ENCODE measurements at regions not wholly inside any gene's neighbourhood (a gene's known extent, or its start where the extent isn't known, plus 50 kb on each side); places are given as distances from the start of the nearest gene placed in this dataset.

DNA sequence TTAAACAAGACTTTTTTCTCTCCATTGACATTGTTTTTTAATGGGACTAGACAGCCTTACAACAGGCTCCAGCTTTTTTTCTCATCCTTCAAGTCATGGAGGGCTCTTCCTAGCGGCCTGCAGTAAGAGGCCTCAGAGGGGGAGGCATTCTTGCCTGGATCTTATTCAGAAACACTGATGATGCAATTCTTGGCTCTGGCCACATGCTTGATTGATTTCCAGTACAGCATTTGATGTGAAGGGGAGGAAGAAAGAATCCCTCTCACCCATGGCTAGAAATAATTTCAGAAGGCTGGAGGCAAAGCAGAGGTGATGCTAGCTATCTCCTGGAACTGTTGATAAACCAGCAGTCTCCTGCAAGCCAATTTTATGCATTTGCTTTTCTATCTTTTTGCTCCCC lies 324.8 kb downstream of the PRELID2 start:
- FAIRE-seq (no peak), DNase-seq (ENCODE audit: insufficient read length, low spot score) (no peak)
- TF ChIP-seq, protein P1, sequence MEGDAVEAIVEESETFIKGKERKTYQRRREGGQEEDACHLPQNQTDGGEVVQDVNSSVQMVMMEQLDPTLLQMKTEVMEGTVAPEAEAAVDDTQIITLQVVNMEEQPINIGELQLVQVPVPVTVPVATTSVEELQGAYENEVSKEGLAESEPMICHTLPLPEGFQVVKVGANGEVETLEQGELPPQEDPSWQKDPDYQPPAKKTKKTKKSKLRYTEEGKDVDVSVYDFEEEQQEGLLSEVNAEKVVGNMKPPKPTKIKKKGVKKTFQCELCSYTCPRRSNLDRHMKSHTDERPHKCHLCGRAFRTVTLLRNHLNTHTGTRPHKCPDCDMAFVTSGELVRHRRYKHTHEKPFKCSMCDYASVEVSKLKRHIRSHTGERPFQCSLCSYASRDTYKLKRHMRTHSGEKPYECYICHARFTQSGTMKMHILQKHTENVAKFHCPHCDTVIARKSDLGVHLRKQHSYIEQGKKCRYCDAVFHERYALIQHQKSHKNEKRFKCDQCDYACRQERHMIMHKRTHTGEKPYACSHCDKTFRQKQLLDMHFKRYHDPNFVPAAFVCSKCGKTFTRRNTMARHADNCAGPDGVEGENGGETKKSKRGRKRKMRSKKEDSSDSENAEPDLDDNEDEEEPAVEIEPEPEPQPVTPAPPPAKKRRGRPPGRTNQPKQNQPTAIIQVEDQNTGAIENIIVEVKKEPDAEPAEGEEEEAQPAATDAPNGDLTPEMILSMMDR (IDR thresholded peaks at IDR 0.05; ENCODE audit: insufficient read depth, missing control alignments) = no peak

DNA sequence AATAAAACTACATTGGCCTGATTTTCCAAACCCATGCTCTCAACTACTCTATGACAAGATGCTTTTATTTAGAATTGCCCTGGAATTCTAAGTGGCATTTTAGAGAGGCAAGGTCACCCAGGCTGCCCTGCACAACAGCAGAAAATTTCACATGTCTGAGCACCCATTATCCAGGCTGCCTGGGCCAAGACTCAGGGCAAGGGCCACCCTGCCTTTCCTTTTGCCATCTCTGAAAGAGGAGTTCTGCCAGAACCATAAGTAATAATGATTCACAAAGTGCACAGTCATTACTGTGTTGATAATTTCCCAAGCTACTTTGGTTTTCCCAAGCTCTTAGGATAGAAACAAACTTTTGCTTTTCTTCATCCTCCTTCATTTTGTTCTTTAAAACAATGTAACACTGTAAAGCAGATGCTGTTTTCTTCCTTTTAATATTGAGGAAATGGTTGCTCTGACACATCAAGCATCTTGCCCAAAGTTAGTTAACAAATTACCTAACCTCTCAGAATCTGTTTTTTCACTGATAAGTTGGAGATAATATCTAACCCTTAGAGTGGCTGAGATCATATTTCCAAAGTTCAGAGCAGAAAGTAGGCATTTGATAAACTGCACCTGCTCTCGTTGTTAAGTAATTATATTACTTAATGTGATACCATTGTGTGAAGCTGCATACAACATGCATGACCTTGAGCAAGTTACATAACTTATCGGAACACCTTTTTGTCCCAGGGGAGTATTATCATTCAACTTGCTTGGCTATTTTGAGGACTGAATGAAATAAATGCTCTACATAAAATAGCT lies 325.6 kb downstream of the PRELID2 start:
- TF ChIP-seq, protein P1 (IDR thresholded peaks at IDR 0.05; ENCODE audit: insufficient read depth, missing control alignments) = no peak
- no peak for FAIRE-seq
- no peak for DNase-seq (ENCODE audit: insufficient read length, low spot score)

DNA sequence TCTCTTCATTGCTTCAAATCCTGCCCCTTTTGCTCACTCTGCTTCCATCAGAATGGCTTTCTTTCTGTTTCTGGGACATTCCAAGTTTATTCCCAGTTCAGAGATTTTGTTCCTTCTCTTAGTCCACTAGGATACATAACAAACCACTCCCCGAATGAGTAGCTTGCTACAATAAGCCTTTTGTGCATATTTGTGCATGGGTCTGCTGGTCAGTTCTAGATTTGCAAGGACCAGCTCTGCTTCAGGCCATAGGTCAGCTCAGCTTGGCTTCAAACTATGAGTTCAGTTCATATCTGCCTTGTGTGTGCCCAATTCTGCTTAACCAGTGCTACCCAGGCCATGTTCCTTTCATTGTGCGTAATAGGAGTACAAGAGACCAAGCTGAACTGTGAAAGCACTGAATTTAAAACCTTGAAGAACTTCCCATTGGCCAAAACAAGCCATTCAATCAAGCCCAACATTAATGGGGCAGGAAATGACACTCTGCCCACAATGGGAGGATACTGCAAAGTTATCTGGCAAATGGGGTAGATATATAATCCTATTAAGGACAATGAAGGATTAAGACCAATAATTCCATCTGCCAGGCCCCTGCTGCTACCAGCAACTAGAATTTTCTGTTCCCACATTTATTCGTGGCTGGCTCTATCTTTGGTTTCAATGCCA lies 328.8 kb downstream of the PRELID2 start:
- DNase-seq (ENCODE audit: insufficient read length, low spot score) (no peak), FAIRE-seq (no peak)
- TF ChIP-seq, protein P1 (IDR thresholded peaks at IDR 0.05; ENCODE audit: insufficient read depth, missing control alignments) = no peak

DNA sequence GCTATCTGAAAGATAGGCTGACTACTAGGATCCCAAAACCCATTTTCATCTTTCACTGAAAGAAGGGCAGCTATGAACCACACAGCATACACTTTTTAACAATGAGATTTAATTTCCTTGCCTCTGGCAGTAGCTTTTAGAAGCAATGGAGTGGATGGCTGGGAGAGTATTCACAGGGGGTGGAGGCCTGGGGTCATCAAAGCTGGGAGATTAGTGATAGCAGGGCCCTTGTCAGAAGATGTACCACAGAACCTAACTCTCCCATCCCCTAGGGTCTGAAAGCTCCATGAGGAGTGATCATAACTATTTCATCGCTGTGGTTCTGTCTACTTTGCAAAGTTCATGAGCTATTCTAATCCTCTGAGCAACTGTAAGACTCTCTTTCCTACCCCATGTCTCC lies 332.2 kb downstream of the PRELID2 start:
- DNase-seq (ENCODE audit: insufficient read length, low spot score) (no peak), FAIRE-seq (no peak)
- TF ChIP-seq, protein P1 (IDR thresholded peaks at IDR 0.05; ENCODE audit: insufficient read depth, missing control alignments) = no peak

DNA sequence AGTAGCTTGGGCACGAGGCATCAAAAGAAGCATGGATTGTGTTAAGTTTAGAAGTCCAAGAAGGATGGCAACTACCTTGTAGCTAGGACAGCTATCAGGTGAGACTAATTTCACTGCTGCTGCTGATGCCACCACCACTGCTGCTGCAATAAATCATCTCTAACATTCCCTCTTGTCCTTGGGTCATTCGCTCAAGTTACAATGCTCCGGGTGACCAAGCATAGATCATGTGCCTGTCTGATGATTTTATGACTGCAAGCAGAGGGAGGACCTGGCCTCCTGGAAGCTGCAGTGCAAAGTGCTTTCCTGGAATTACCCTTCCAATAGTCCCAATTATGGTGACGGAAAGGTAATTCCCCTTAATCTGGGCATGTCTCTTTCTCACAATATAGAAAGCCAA lies 334.4 kb downstream of the PRELID2 start:
- DNase-seq (ENCODE audit: insufficient read length, low spot score) = no peak
- TF ChIP-seq, protein P1 (IDR thresholded peaks at IDR 0.05; ENCODE audit: insufficient read depth, missing control alignments) = no peak
- no peak for FAIRE-seq

DNA sequence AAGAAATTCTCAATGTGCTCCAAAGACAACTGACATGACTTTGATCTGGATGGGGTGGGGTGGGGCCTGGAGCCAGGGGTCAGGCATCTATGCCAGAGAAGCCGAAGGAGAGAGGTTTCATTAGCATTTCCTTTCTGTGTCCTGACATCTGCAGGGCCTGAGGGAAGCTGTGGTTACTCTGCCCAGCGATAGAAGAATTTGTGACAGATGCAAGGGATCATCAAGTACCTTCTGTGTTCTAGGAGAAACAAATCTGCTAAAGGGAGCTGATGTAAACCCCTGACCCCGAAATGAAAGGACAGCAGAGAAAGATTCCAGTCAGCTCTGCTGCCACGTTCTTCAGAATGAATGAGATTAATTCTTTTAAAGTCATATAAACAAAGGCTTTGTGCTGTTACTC lies 335.7 kb downstream of the PRELID2 start:
- FAIRE-seq = no peak
- TF ChIP-seq, protein P1 (IDR thresholded peaks at IDR 0.05; ENCODE audit: insufficient read depth, missing control alignments) = no peak
- no peak for DNase-seq (ENCODE audit: insufficient read length, low spot score)

DNA sequence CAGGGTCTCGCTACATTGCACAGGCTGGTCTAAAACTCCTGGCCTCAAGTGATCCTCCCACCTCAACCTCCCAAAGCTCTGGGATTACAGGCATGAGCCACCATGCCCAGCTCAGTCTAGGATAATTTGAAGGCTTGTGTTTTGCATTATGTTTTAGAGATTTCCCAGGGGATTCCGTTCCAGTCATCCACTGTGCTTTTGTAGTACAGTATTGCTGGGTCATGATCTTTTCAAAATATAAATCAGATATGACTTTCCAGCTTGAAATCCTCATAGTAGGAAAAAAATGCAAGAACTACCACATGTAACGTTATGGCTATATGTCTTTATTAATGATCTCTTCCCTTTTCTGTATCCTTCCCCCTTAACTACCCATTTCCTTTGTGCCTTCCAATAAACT lies 338.1 kb downstream of the PRELID2 start:
- FAIRE-seq = no peak
- TF ChIP-seq, protein P1 (IDR thresholded peaks at IDR 0.05; ENCODE audit: insufficient read depth, missing control alignments) = no peak
- DNase-seq (ENCODE audit: insufficient read length, low spot score) = no peak
